Endothelial cell of umbilical vein (primary cell): ENCODE measurements at regions not wholly inside any gene's neighbourhood (a gene's known extent, or its start where the extent isn't known, plus 50 kb on each side); places are given as distances from the start of the nearest gene placed in this dataset.

Source experiments
- BruUV-seq: library from RNA; stranded (reverse); fragments of 400-500 nt; replicated peaks from 2 replicates; lab custom pipeline; 2021; lab: Mats Ljungman, UMichigan
- CTCF ChIA-PET: fragments of 300-600, 350-600 bp; sonication (Branson Sonifier 250); formaldehyde crosslinking; loops from one replicate; lab custom pipeline; 2021; ENCODE audit warnings: antibody characterized with exemption, inconsistent platforms; lab: Charles Lee
- POLR2A ChIA-PET: fragments of 300-600, 350-600 bp; sonication (Branson Sonifier 250); formaldehyde crosslinking; loops from one replicate; lab custom pipeline; 2021; ENCODE audit warnings: antibody characterized with exemption, inconsistent platforms; lab: Charles Lee
- DNase-seq: peaks from one replicate; pipeline ENCODE4 v3.0.0-alpha.2; 2011; ENCODE audit warnings: low read depth, low spot score
- FAIRE-seq: peaks from 2 replicates; lab custom pipeline; 2011; peaks lifted over from hg19 to GRCh38; lab: Jason Lieb, UNC
- H2AFZ ChIP-seq: 2 replicates; pipeline ENCODE4 v1.6.0; 2012; ENCODE audit warnings: low read depth, low read length, control low read depth, inconsistent platforms
- H3K27ac ChIP-seq: 2 replicates; pipeline ENCODE4 v1.5.1; 2011; ENCODE audit warnings: low read depth, mild to moderate bottlenecking, control low read depth, low read length, moderate library complexity; ENCODE audit not compliant: insufficient read depth
- H3K27me3 ChIP-seq, 2 experiments: 2 replicates each; pipeline versions ENCODE4 v1.6.0 to v1.6.1; 2011; ENCODE audit warnings: low read length in 2 of 2, mixed read lengths in 1 of 2; ENCODE audit not compliant: control insufficient read depth in 2 of 2, insufficient read depth in 2 of 2
- H3K36me3 ChIP-seq, 2 experiments: 2 replicates in 1 of 2; 3 replicates in 1 of 2; pipeline ENCODE4 v1.5.1; 2011; ENCODE audit warnings: low read length in 2 of 2, mild to moderate bottlenecking in 1 of 2, moderate library complexity in 1 of 2; ENCODE audit not compliant: control insufficient read depth in 2 of 2, insufficient read depth in 2 of 2; ENCODE audit errors: extremely low read depth in 1 of 2
- H3K4me1 ChIP-seq: 3 replicates; pipeline ENCODE4 v1.5.1; 2011; ENCODE audit warnings: mild to moderate bottlenecking, low read length; ENCODE audit not compliant: control insufficient read depth, insufficient read depth; ENCODE audit errors: extremely low read depth
- H3K4me2 ChIP-seq: 2 replicates; pipeline ENCODE4 v1.6.1; 2011; ENCODE audit warnings: low read length, control low read depth, mixed read lengths; ENCODE audit not compliant: insufficient read depth
- H3K4me3 ChIP-seq, 3 experiments: fragments of 200-600 bp in 1 of 3; sonication (generic), shearing (Covaris generic) in 1 of 3; replicated peaks in 1 of 3; 2 replicates each; pipeline ENCODE4 v1.5.1; 2011 to 2016; ENCODE audit warnings: control low read depth in 3 of 3, low read length in 3 of 3, mild to moderate bottlenecking in 2 of 3, inconsistent platforms in 1 of 3, low read depth in 1 of 3, moderate library complexity in 1 of 3; ENCODE audit not compliant: insufficient read depth in 1 of 3
- H3K79me2 ChIP-seq: 2 replicates; pipeline ENCODE4 v1.6.0; 2012; ENCODE audit warnings: low read length, inconsistent platforms; ENCODE audit not compliant: control insufficient read depth, insufficient read depth
- H3K9ac ChIP-seq: replicated peaks from 2 replicates; pipeline ENCODE3; 2011; ENCODE audit warnings: low read length, control low read depth; ENCODE audit not compliant: insufficient read depth; ENCODE audit errors: extremely low read depth
- H3K9me1 ChIP-seq: replicated peaks from 3 replicates; pipeline ENCODE4 v1.6.0; 2011; ENCODE audit warnings: mild to moderate bottlenecking, low read length; ENCODE audit not compliant: control insufficient read depth, insufficient read depth; ENCODE audit errors: extremely low read depth
- H3K9me3 ChIP-seq: replicated peaks from 2 replicates; pipeline ENCODE4 v1.5.1; 2012; ENCODE audit warnings: low read length, inconsistent platforms; ENCODE audit not compliant: control insufficient read depth, insufficient read depth
- H4K20me1 ChIP-seq: replicated peaks from 2 replicates; pipeline ENCODE3; 2011; ENCODE audit warnings: mild to moderate bottlenecking, low read length; ENCODE audit not compliant: control insufficient read depth, insufficient read depth; ENCODE audit errors: extremely low read depth
- EZH2 ChIP-seq: IDR thresholded peaks from 2 replicates; pipeline ENCODE4 v1.6.1; 2012; ENCODE audit warnings: borderline replicate concordance, low read depth, mild to moderate bottlenecking, moderate library complexity, low read length, inconsistent platforms; ENCODE audit not compliant: severe bottlenecking
- FOS ChIP-seq: IDR thresholded peaks from 2 replicates; pipeline ENCODE4 v1.6.1; 2011; ENCODE audit warnings: mild to moderate bottlenecking, low read length, moderate library complexity, borderline replicate concordance; ENCODE audit not compliant: insufficient read depth
- GATA2 ChIP-seq: IDR thresholded peaks from 2 replicates; pipeline ENCODE4 v1.7.0; 2011; ENCODE audit warnings: low read depth, mild to moderate bottlenecking, moderate library complexity, mixed read lengths, low read length; ENCODE audit not compliant: insufficient read length, insufficient read depth
- JUN ChIP-seq: IDR thresholded peaks from 2 replicates; pipeline ENCODE4 v1.6.1; 2011; ENCODE audit warnings: borderline replicate concordance, low read depth; ENCODE audit not compliant: insufficient read length, insufficient read depth
- MYC ChIP-seq: IDR thresholded peaks from one replicate; pipeline ENCODE4 v1.6.1; 2011; ENCODE audit warnings: mild to moderate bottlenecking, low read depth, low read length
- POLR2A ChIP-seq: IDR thresholded peaks from 2 replicates; pipeline ENCODE4 v1.6.1; 2012; ENCODE audit warnings: low read depth, mild to moderate bottlenecking, control low read depth, low read length
- POLR2AphosphoS5 ChIP-seq: IDR thresholded peaks from 2 replicates; pipeline ENCODE4 v1.6.1; 2012; ENCODE audit warnings: low read depth, mild to moderate bottlenecking, control low read depth, low read length, moderate library complexity; ENCODE audit not compliant: insufficient read depth
- dilution Hi-C: fragments of 300-500 bp; cut with MboI; formaldehyde crosslinking; loops from one replicate; pipeline ENCODE4 v1.15.0; 2019; ENCODE audit warnings: low sequenced_read_pairs; ENCODE audit not compliant: extremely low pct_ligation_motif_present
- intact Hi-C: fragments of 100-400 bp; cut with micrococcal nuclease; formaldehyde crosslinking; loops from one replicate; pipeline ENCODE4 v1.10.0; 2022
- TF ChIP-seq, protein P1 (sequence below): IDR thresholded peaks from 2 replicates; pipeline ENCODE4 v1.6.1; 2011; ENCODE audit not compliant: insufficient read depth, insufficient read length
- TF ChIP-seq, protein P2 (sequence below), 2 donors: IDR thresholded peaks; 1 replicate in 1 of 2; 2 replicates in 1 of 2; pipeline ENCODE4 v1.5.1; 2011; ENCODE audit warnings: low read length in 2 of 2, mild to moderate bottlenecking in 2 of 2, moderate library complexity in 2 of 2, control low read depth in 1 of 2, inconsistent platforms in 1 of 2, low read depth in 1 of 2; ENCODE audit not compliant: insufficient read depth in 1 of 2; ENCODE audit errors: extremely low read depth in 1 of 2

DNA sequence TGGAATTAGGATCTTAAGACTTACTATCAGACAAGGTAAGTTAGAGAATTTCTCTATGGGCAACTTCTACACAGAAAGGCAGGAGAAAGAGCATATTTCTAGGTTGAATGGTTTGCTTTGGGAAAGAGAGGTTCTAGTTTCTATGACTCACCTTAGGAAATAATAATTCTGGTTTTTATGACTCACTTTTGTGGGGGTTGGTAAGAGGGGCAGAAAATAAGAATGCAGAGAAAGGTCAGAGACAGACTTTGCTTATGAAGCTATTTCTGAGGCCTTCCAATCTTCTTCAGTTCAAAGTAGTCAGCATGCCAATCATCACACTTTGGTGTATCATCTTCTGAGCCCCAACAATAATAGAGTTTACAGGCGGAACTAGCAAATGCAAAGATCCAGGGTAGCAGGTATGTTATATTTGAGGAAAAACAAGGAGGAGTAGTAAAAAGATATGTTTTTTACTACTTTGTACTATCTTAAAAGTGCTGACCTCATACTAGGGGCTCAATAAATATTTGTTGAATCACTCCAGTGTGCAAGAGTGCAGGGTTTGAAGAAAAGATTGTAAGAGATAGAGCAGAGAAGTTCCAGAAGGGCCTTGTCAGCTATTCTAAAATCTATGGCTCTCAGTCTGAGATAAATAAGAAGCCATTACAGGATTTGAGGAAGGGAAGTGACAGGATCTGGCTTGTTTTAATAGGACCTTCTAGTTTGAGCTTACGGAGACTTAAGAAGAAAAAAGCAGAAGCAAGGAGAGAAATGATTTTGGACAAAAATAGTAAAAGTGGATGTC is 56.7 kb upstream of the LRFN5 start:
- Histone ChIP-seq H3K4me3 (no peak overlapping the region), H3K4me2 (no peak overlapping the region), H3K79me2 (no peaks in the 10 kb centered on the region), H4K20me1 (no peaks in the 10 kb centered on the region), H3K9ac (no peak overlapping the region), H3K36me3 (no peaks in the 10 kb centered on the region), H3K27me3 (no peaks in the 10 kb centered on the region), H3K4me1 (no peaks in the 10 kb centered on the region), H3K27ac (no peak overlapping the region), H3K9me1 (no peaks in the 10 kb centered on the region), H3K9me3 (no peaks in the 10 kb centered on the region), H2AFZ (no peak overlapping the region)
- dilution Hi-C loops, result no loop called here
- FAIRE-seq, result no peak
- no peak for DNase-seq
- ChIA-PET POLR2A (no interaction called here), CTCF (no interaction called here)
- BruUV-seq, result no TSS peak
- intact Hi-C loops, result no loop called here
- TF ChIP-seq JUN (no peak), EZH2 (no peak), GATA2 (no peak), FOS (no peak), POLR2A (no peak), MYC (no peak), POLR2AphosphoS5 (no peak)
- TF ChIP-seq, protein P1, sequence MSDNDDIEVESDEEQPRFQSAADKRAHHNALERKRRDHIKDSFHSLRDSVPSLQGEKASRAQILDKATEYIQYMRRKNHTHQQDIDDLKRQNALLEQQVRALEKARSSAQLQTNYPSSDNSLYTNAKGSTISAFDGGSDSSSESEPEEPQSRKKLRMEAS, result no peak
- TF ChIP-seq, protein P2, sequence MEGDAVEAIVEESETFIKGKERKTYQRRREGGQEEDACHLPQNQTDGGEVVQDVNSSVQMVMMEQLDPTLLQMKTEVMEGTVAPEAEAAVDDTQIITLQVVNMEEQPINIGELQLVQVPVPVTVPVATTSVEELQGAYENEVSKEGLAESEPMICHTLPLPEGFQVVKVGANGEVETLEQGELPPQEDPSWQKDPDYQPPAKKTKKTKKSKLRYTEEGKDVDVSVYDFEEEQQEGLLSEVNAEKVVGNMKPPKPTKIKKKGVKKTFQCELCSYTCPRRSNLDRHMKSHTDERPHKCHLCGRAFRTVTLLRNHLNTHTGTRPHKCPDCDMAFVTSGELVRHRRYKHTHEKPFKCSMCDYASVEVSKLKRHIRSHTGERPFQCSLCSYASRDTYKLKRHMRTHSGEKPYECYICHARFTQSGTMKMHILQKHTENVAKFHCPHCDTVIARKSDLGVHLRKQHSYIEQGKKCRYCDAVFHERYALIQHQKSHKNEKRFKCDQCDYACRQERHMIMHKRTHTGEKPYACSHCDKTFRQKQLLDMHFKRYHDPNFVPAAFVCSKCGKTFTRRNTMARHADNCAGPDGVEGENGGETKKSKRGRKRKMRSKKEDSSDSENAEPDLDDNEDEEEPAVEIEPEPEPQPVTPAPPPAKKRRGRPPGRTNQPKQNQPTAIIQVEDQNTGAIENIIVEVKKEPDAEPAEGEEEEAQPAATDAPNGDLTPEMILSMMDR (IDR thresholded peaks at IDR 0.05; ENCODE audit: extremely low read depth in 1 of 2, insufficient read depth in 1 of 2, low read depth in 1 of 2, low read length in 2 of 2), result no peak
